Esophagus squamous epithelium (tissue), 5 donors: ENCODE measurements at regions not wholly inside any gene's neighbourhood (a gene's known extent, or its start where the extent isn't known, plus 50 kb on each side); places are given as distances from the start of the nearest gene placed in this dataset.
"Not testable (repeated sequence)": the region's sequence is repeated elsewhere in the genome, so short reads cannot be mapped to it uniquely, and the experiment has no call there.

Experiments used
- DNase-seq: peaks from one replicate; lab custom pipeline; 2025; lab: John Stamatoyannopoulos, UW
- H3K27ac ChIP-seq, 4 donors: fragments of 200-600 bp; sonication (generic); one replicate each; pipeline ENCODE4 v1.5.1; 2016 to 2019; ENCODE audit warnings: mild to moderate bottlenecking in 1 of 4
- H3K27me3 ChIP-seq, 4 donors: fragments of 200-600 bp; sonication (generic); 1 replicate in 3 of 4; 2 replicates in 1 of 4; pipeline versions ENCODE4 v1.5.1 to v1.6.0; 2017 to 2021; ENCODE audit warnings: antibody characterized with exemption in 1 of 4
- H3K36me3 ChIP-seq, 3 donors: fragments of 200-600 bp; sonication (generic); one replicate each; pipeline ENCODE4 v1.5.1; 2016 to 2019
- H3K4me1 ChIP-seq, 3 donors: fragments of 200-600 bp; sonication (generic); one replicate each; pipeline ENCODE4 v1.5.1; 2017 to 2019
- H3K4me3 ChIP-seq, 4 donors: fragments of 200-600 bp; sonication (generic); 1 replicate in 3 of 4; 2 replicates in 1 of 4; pipeline ENCODE4 v1.5.1; 2016 to 2019; ENCODE audit warnings: mild to moderate bottlenecking in 2 of 4, moderate library complexity in 1 of 4
- H3K9me3 ChIP-seq, 3 donors: fragments of 200-600 bp; sonication (generic); one replicate each; pipeline ENCODE4 v1.5.1; 2016 to 2019
- POLR2A ChIP-seq, 4 donors: fragments of 450-650 bp; IDR thresholded peaks; one replicate each; pipeline ENCODE4 v1.6.1; 2017; ENCODE audit warnings: antibody characterized with exemption in 4 of 4, mild to moderate bottlenecking in 4 of 4, moderate library complexity in 3 of 4
- WGBS, 2 donors: methylation state at CpG; one replicate each; pipeline ENCODE4 v1.1.5; 2018; 5-methylcytosine and 5-hydroxymethylcytosine counted together
- intact Hi-C: fragments of 100-400 bp; cut with DNase I; formaldehyde crosslinking; loops from one replicate; pipeline ENCODE4 v1.15.0; 2022
- TF ChIP-seq, protein P1 (sequence below), 6 experiments: fragments of 450-650 bp in 4 of 6; fragments of 200-600 bp in 2 of 6; sonication (generic) in 2 of 6; IDR thresholded peaks; one replicate each; pipeline ENCODE4 v1.5.1; 2016 to 2019; ENCODE audit warnings: antibody characterized with exemption in 6 of 6, mild to moderate bottlenecking in 4 of 6, moderate library complexity in 4 of 6
- donor health status: DM: yes; HTN: yes; CAD: no.

DNA sequence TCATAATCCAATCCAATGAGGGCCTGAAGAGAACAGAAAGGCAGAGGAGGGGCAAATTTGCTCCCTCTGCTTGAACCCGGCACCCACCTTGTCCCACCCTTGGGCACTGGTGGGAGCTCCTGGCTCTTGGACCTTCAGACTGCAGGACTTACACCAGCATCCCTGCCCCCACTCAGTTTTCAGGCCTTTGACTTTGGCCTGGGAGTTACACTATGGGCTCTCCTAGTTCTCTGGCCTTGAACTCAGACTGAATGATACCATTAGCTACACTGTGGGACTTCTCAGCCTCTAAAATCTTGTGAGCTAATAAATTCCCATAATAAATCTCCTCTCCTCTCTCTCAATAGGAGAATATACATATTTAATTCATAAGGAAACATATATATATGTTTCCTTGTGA lies 114.4 kb downstream of the AHR start:
- Histone ChIP-seq H3K27me3 (no peaks in the 10 kb centered on the region), H3K27ac (no peak overlapping the region), H3K4me3 (no peak overlapping the region), H3K36me3 (no peaks in the 10 kb centered on the region), H3K4me1 (peaks cover 0 to 10% (median 3%) of the 10 kb centered on the region in 3 donors), H3K9me3 (no peaks in the 10 kb centered on the region)
- no peak for DNase-seq
- WGBS, 2 donors, result 100% methylated on average over 1 of the region's 1 CpG
- TF ChIP-seq, protein P1, sequence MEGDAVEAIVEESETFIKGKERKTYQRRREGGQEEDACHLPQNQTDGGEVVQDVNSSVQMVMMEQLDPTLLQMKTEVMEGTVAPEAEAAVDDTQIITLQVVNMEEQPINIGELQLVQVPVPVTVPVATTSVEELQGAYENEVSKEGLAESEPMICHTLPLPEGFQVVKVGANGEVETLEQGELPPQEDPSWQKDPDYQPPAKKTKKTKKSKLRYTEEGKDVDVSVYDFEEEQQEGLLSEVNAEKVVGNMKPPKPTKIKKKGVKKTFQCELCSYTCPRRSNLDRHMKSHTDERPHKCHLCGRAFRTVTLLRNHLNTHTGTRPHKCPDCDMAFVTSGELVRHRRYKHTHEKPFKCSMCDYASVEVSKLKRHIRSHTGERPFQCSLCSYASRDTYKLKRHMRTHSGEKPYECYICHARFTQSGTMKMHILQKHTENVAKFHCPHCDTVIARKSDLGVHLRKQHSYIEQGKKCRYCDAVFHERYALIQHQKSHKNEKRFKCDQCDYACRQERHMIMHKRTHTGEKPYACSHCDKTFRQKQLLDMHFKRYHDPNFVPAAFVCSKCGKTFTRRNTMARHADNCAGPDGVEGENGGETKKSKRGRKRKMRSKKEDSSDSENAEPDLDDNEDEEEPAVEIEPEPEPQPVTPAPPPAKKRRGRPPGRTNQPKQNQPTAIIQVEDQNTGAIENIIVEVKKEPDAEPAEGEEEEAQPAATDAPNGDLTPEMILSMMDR (IDR thresholded peaks at IDR 0.05), result no peak
- TF ChIP-seq POLR2A (IDR thresholded peaks at IDR 0.05), result no peak
- intact Hi-C loops, result no loop called here

- intact Hi-C loops, result no loop called here
- Histone ChIP-seq H3K9me3 (no peaks in the 10 kb centered on the region), H3K4me3 (no peak overlapping the region), H3K27me3 (no peaks in the 10 kb centered on the region), H3K36me3 (no peaks in the 10 kb centered on the region), H3K4me1 (no peaks in the 10 kb centered on the region), H3K27ac (no peak overlapping the region)
- 84 to 100% methylated on average over 2 of the region's 2 CpGs for WGBS, 2 donors
- TF ChIP-seq, protein P1 (IDR thresholded peaks at IDR 0.05), result no peak
- TF ChIP-seq POLR2A (IDR thresholded peaks at IDR 0.05), result no peak
- no peak for DNase-seq
Measured at GRCh38 chr7:17415955-17416354, 117.5 kb downstream of the AHR start.

GRCh38 chr7:17420308-17421015 lies 122.0 kb downstream of the AHR start:
- H3K9me3 ChIP-seq, H3K4me1 ChIP-seq, DNase-seq, H3K27ac ChIP-seq, H3K36me3 ChIP-seq, intact Hi-C loops, H3K4me3 ChIP-seq, H3K27me3 ChIP-seq: not testable (repeated sequence)
- WGBS, 2 donors, result 92 to 93% methylated on average over 7 of the region's 7 CpGs

GRCh38 chr7:17421941-17422340 lies 123.5 kb downstream of the AHR start:
- 82 to 83% methylated on average over 4 of the region's 4 CpGs for WGBS, 2 donors
- intact Hi-C loops, result no loop called here

DNA sequence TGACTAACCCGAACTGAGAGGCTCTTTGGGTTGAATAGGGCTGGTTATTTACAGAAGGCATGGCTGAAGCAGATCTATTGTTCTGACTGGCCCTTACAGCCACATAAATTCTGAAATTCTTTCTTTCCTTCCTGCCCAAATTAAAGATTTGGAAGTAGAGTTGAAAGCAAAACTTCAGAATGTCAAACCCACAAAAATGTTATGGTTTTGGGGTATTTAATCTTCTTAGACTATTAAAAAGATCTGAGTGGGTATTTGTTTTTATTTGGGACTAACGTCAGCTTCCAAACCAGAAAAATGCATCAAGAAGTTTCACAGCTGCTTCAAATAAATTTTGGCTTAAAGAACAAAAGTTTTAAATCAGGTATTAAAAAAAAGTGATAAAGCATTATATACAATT lies 124.5 kb downstream of the AHR start:
- no peak for TF ChIP-seq POLR2A (IDR thresholded peaks at IDR 0.05)
- TF ChIP-seq, protein P1 (IDR thresholded peaks at IDR 0.05), result no peak

More at GRCh38 chr7:17421941-17422340, 123.5 kb downstream of the AHR start:
- Histone ChIP-seq H3K27me3 (no peaks in the 10 kb centered on the region), H3K36me3 (no peaks in the 10 kb centered on the region), H3K4me3 (no peak overlapping the region), H3K4me1 (no peaks in the 10 kb centered on the region), H3K27ac (no peak overlapping the region), H3K9me3 (no peaks in the 10 kb centered on the region)
- no peak for DNase-seq
- TF ChIP-seq, protein P1 (IDR thresholded peaks at IDR 0.05), result no peak
- TF ChIP-seq POLR2A (IDR thresholded peaks at IDR 0.05), result no peak

More for the DNA sequence above, 124.5 kb downstream of the AHR start:
- no peak overlapping the region for H3K27ac ChIP-seq
- peaks cover 0 to 4% (median 2%) of the 10 kb centered on the region in 3 donors for H3K9me3 ChIP-seq
- H3K4me3 ChIP-seq, result no peak overlapping the region
- no peak for DNase-seq
- H3K27me3 ChIP-seq, result no peaks in the 10 kb centered on the region
- no peaks in the 10 kb centered on the region for H3K36me3 ChIP-seq
- intact Hi-C loops, result no loop called here
- H3K4me1 ChIP-seq, result no peaks in the 10 kb centered on the region
- WGBS, 2 donors, result 64 to 70% methylated on average over 2 of the region's 2 CpGs
